ENCODE measurements at regions not wholly inside any gene's neighbourhood (a gene's known extent, or its start where the extent isn't known, plus 50 kb on each side); places are given as distances from the start of the nearest gene placed in this dataset.

DNA sequence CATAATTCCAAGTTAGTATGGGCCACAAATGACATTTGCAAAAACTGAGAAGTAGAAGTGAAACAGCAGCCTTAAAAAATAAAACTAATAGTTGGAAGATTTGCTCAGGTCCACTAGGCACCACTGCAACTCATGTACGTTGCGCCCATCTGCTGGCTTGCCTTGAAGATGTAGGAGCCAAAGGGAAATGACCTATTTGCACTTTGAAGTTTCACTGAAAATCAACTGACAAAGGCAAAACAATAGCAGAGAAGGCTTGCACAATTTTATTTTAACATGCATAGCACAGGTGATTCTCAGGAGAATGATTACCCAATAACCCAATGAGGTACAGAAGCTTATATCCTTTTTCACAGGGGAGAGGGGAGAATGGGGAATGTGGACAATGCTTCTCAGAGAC lies 170.1 kb upstream of the USP25 start:
- H3K4me3 ChIP-seq (ENCODE audit: low read depth, low read length) = no peak overlapping the region
- H3K27ac ChIP-seq (ENCODE audit: extremely low read depth, low read depth, low read length) = no peak overlapping the region
- no peaks in the 10 kb centered on the region for H3K9me3 ChIP-seq (ENCODE audit: control insufficient read depth, insufficient read depth, low read depth, low read length)
- CTCF ChIA-PET = interaction anchor here (0.5 to 0.9 kb wide), 2 partner anchors 10 to 33 kb away, joined by 3 to 5 read pairs; no protein-coding TSS in a partner anchor
- TF ChIP-seq, protein P1, sequence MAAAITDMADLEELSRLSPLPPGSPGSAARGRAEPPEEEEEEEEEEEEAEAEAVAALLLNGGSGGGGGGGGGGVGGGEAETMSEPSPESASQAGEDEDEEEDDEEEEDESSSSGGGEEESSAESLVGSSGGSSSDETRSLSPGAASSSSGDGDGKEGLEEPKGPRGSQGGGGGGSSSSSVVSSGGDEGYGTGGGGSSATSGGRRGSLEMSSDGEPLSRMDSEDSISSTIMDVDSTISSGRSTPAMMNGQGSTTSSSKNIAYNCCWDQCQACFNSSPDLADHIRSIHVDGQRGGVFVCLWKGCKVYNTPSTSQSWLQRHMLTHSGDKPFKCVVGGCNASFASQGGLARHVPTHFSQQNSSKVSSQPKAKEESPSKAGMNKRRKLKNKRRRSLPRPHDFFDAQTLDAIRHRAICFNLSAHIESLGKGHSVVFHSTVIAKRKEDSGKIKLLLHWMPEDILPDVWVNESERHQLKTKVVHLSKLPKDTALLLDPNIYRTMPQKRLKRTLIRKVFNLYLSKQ (tag by site-specific recombination; IDR thresholded peaks at IDR 0.05; ENCODE audit: borderline replicate concordance) = no peak
- TF ChIP-seq ZNF324 (tag by site-specific recombination; IDR thresholded peaks at IDR 0.05) = no peak
- TF ChIP-seq ZNF223 (tag by site-specific recombination; IDR thresholded peaks at IDR 0.05) = no peak
- no peak for TF ChIP-seq ZNF174 (tag by site-specific recombination; IDR thresholded peaks at IDR 0.05)
- TF ChIP-seq GLI2 (tag by site-specific recombination; IDR thresholded peaks at IDR 0.05; ENCODE audit: borderline replicate concordance, low read depth) = no peak
- no peak for TF ChIP-seq KLF1 (tag by site-specific recombination; IDR thresholded peaks at IDR 0.05)
- TF ChIP-seq KLF9 (tag by site-specific recombination; IDR thresholded peaks at IDR 0.05; ENCODE audit: low read depth) = no peak
- TF ChIP-seq IKZF3 (tag by site-specific recombination; IDR thresholded peaks at IDR 0.05) = no peak
- TF ChIP-seq ZBTB21 (tag by site-specific recombination; IDR thresholded peaks at IDR 0.05) = no peak
- TF ChIP-seq TCF7L2 (IDR thresholded peaks at IDR 0.05; ENCODE audit: borderline replicate concordance, low read depth, low read length) = no peak
- TF ChIP-seq KLF10 (tag by site-specific recombination; IDR thresholded peaks at IDR 0.05) = no peak
- TF ChIP-seq ZNF302 (tag by site-specific recombination; IDR thresholded peaks at IDR 0.05; ENCODE audit: low read depth) = no peak
- TF ChIP-seq YY1 (tag by site-specific recombination; IDR thresholded peaks at IDR 0.05) = no peak
- no peaks in the 10 kb centered on the region for H3K4me1 ChIP-seq (ENCODE audit: control insufficient read depth, insufficient read depth, low read length)
- POLR2A ChIA-PET = no interaction called here
- no peaks in the 10 kb centered on the region for H3K36me3 ChIP-seq (ENCODE audit: control insufficient read depth in 2 of 2, insufficient read depth in 1 of 2, low read length in 2 of 2)

DNA sequence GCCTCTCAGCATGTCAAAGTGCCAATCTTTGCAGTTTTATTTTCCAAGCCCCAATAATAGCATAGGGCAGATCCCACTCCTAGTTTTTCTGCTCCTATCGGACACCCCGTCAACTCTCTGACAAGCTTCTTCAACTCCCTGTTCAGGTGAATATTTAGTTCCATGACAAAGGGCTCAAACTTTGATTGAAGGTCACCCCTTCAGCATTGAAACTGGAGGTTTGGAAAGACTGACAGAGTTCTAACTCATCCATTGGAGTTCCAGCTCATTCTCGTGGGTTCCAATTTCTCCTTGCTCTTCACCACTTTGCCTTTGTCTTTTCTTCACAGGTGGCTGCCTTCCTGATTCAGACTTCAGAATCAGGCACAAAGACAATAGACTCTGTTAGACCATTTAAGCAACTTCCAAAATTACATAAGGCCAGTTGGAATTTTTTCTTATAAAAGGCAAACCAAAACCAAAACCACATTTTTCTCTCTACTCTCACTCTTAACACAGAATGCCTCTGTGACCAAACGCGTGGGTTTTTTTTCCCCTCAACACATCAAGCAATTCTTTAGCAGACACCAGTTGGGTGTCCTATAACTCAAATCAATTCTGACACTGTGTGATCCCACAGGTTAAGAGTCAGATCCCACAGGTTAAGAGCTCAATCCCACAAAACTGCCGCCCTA lies 169.3 kb upstream of the USP25 start:
- TF ChIP-seq, protein P2, sequence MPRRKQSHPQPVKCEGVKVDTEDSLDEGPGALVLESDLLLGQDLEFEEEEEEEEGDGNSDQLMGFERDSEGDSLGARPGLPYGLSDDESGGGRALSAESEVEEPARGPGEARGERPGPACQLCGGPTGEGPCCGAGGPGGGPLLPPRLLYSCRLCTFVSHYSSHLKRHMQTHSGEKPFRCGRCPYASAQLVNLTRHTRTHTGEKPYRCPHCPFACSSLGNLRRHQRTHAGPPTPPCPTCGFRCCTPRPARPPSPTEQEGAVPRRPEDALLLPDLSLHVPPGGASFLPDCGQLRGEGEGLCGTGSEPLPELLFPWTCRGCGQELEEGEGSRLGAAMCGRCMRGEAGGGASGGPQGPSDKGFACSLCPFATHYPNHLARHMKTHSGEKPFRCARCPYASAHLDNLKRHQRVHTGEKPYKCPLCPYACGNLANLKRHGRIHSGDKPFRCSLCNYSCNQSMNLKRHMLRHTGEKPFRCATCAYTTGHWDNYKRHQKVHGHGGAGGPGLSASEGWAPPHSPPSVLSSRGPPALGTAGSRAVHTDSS (tag by site-specific recombination; IDR thresholded peaks at IDR 0.05) = no peak
- TF ChIP-seq ZNF202 (tag by site-specific recombination; IDR thresholded peaks at IDR 0.05; ENCODE audit: borderline replicate concordance) = no peak
- no peak for TF ChIP-seq ELK4 (IDR thresholded peaks at IDR 0.05; ENCODE audit: borderline replicate concordance, low read depth, low read length)
- TF ChIP-seq YY1 (tag by site-specific recombination; IDR thresholded peaks at IDR 0.05) = no peak
- TF ChIP-seq ZNF776 (tag by site-specific recombination; IDR thresholded peaks at IDR 0.05; ENCODE audit: borderline replicate concordance) = no peak
- TF ChIP-seq ZNF76 (tag by site-specific recombination; IDR thresholded peaks at IDR 0.05; ENCODE audit: borderline replicate concordance, low read depth) = no peak
- TF ChIP-seq ZNF596 (tag by site-specific recombination; IDR thresholded peaks at IDR 0.05) = no peak
- no peak for TF ChIP-seq ZBTB48 (tag by site-specific recombination; IDR thresholded peaks at IDR 0.05)
- Histone ChIP-seq H3K4me3 (ENCODE audit: low read depth, low read length) (no peak overlapping the region), H3K9me3 (ENCODE audit: control insufficient read depth, insufficient read depth, low read depth, low read length) (no peaks in the 10 kb centered on the region), H3K4me1 (ENCODE audit: control insufficient read depth, insufficient read depth, low read length) (no peaks in the 10 kb centered on the region), H3K27ac (ENCODE audit: extremely low read depth, low read depth, low read length) (no peak overlapping the region), H3K36me3 (ENCODE audit: control insufficient read depth in 2 of 2, insufficient read depth in 1 of 2, low read length in 2 of 2) (no peaks in the 10 kb centered on the region)
- ChIA-PET CTCF (interaction anchor here (0.9 kb wide), 1 partner anchor 8 kb away, joined by 3 read pairs; no protein-coding TSS in a partner anchor), POLR2A (no interaction called here)

All from HEK293 (cell line).